Body of pancreas (tissue), 4 donors: ENCODE measurements at regions not wholly inside any gene's neighbourhood (a gene's known extent, or its start where the extent isn't known, plus 50 kb on each side); places are given as distances from the start of the nearest gene placed in this dataset.

ENCODE experiments used
- ATAC-seq: fragments of 150-250 bp; one replicate; pipeline ENCODE4 v1.9.1; 2016
- DNase-seq, 4 donors: peaks; one replicate each; pipeline ENCODE4 v3.0.0-alpha.2; 2019
- H3K27ac ChIP-seq, 4 donors: fragments of 200-600 bp; sonication (generic); 1 replicate in 3 of 4; 2 replicates in 1 of 4; pipeline versions ENCODE4 v1.5.1 to v1.6.1; 2016 to 2019; ENCODE audit warnings: mild to moderate bottlenecking in 1 of 4, mixed read lengths in 1 of 4, moderate library complexity in 1 of 4
- H3K27me3 ChIP-seq, 2 donors: fragments of 200-600 bp; sonication (generic); one replicate each; pipeline ENCODE4 v1.6.0; 2016; ENCODE audit warnings: mild to moderate bottlenecking in 1 of 2
- H3K36me3 ChIP-seq, 2 donors: fragments of 200-600 bp; sonication (generic); replicated peaks in 1 of 2; 2 replicates each; pipeline ENCODE4 v1.5.1; 2016; ENCODE audit warnings: low read depth in 2 of 2; ENCODE audit not compliant: insufficient read depth in 1 of 2
- H3K4me1 ChIP-seq: fragments of 200-600 bp; sonication (generic); one replicate; pipeline ENCODE4 v1.6.0; 2016
- H3K4me3 ChIP-seq, 2 donors: fragments of 200-600 bp; sonication (generic); 1 replicate in 1 of 2; 2 replicates in 1 of 2; pipeline ENCODE4 v1.5.1; 2016 to 2019
- H3K9me3 ChIP-seq, 3 donors: fragments of 200-600 bp; sonication (generic); 1 replicate in 2 of 3; 2 replicates in 1 of 3; pipeline ENCODE4 v1.5.1; 2016
- CTCF ChIP-seq, 7 experiments: fragments of 450-650 bp in 4 of 7; fragments of 200-600 bp in 3 of 7; sonication (generic) in 3 of 7; IDR thresholded peaks; one replicate each; pipeline ENCODE4 v1.5.1; 2016 to 2019; ENCODE audit warnings: antibody characterized with exemption in 7 of 7
- POLR2A ChIP-seq, 3 donors: fragments of 450-650 bp; IDR thresholded peaks; one replicate each; pipeline ENCODE4 v1.6.1; 2016; ENCODE audit warnings: antibody characterized with exemption in 3 of 3, mild to moderate bottlenecking in 2 of 3
- WGBS, 2 donors: methylation state at CpG; one replicate each; pipeline ENCODE4 v1.1.5; 2017; 5-methylcytosine and 5-hydroxymethylcytosine counted together
- intact Hi-C: fragments of 100-400 bp; cut with DNase I; formaldehyde crosslinking; loops from one replicate; pipeline ENCODE4 v1.15.1; 2023

GRCh38 chr2:145984580-145984979 lies 1464.7 kb upstream of the ZEB2 start:
- WGBS, 2 donors: 36 to 43% methylated on average over 2 of the region's 2 CpGs
- Histone ChIP-seq H3K9me3 (no peaks in the 10 kb centered on the region), H3K27ac (peak overlapping the region in 1 of 4 donors; percentile 50), H3K4me3 (no peak overlapping the region), H3K4me1 (peaks cover 23% of the 10 kb centered on the region), H3K27me3 (no peaks in the 10 kb centered on the region), H3K36me3 (no peaks in the 10 kb centered on the region)
- ATAC-seq: peak; percentile 87
- no peak for TF ChIP-seq CTCF (IDR thresholded peaks at IDR 0.05)
- TF ChIP-seq POLR2A (IDR thresholded peaks at IDR 0.05): no peak
- DNase-seq: peak in 1 of 4 donors; percentile 11
- intact Hi-C loops: no loop called here

- intact Hi-C loops: no loop called here
Observed at GRCh38 chr2:145980318-145980717, 1460.4 kb upstream of the ZEB2 start.

DNA sequence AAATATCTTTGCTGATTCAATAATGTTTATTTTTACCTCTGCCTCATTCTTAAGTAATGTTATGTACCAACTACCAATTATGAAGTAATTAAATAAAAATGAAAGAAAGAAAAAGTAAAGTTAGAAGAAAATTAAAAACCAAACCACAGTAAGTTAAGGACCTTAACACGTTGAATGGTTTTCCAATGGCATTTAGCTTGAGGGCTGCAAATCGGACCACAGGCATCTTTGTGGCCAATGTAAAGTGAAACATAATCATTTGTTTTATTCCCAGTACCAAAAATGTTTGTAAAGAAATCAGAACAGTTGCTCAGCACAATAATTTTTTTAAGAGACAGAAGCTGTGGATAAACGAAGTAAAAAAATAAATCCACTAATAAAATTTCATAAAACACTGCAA lies 1455.5 kb upstream of the ZEB2 start:
- 46 to 51% methylated on average over 3 of the region's 3 CpGs for WGBS, 2 donors

More at GRCh38 chr2:145980318-145980717, 1460.4 kb upstream of the ZEB2 start:
- Histone ChIP-seq H3K27me3 (no peaks in the 10 kb centered on the region), H3K9me3 (no peaks in the 10 kb centered on the region), H3K4me1 (peaks cover 18% of the 10 kb centered on the region), H3K4me3 (no peak overlapping the region), H3K36me3 (no peaks in the 10 kb centered on the region), H3K27ac (no peak overlapping the region)
- ATAC-seq (no peak), DNase-seq (no peak)
- WGBS, 2 donors: 87 to 93% methylated on average over 2 of the region's 2 CpGs
- no peak for TF ChIP-seq CTCF (IDR thresholded peaks at IDR 0.05)

DNA sequence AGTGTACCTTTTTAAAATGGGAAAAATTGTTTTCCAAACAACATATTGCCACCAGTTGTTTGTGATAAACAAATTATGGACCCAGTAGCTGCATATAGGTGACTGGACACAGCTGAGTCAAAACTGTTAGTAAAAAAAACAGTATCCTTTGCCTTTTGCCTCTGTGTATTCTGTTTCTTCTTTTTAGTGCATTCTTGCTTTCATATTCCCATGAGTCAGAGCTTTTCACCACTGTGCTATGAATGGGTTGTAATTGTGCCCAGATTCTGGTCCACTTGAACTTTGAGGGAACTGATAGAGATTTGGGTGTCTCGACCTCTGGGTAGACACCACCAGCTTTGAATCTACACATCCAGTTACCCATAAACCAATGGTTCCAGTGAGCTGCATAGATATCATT lies 1441.9 kb upstream of the ZEB2 start:
- no peak for ATAC-seq

More for the DNA sequence above, 1455.5 kb upstream of the ZEB2 start:
- intact Hi-C loops: no loop called here
- DNase-seq (no peak), ATAC-seq (no peak)
- H3K27ac ChIP-seq: no peak overlapping the region
- TF ChIP-seq CTCF (IDR thresholded peaks at IDR 0.05) (no peak), POLR2A (IDR thresholded peaks at IDR 0.05) (no peak)
- peaks cover 3% of the 10 kb centered on the region for H3K4me1 ChIP-seq
- no peak overlapping the region for H3K4me3 ChIP-seq
- H3K36me3 ChIP-seq: no peaks in the 10 kb centered on the region
- H3K27me3 ChIP-seq: no peaks in the 10 kb centered on the region
- no peaks in the 10 kb centered on the region for H3K9me3 ChIP-seq

More for the DNA sequence above, 1441.9 kb upstream of the ZEB2 start:
- peaks cover 0 to 7% (median 0%) of the 10 kb centered on the region in 3 donors for H3K9me3 ChIP-seq
- no peaks in the 10 kb centered on the region for H3K4me1 ChIP-seq
- H3K27ac ChIP-seq: no peak overlapping the region
- H3K4me3 ChIP-seq: no peak overlapping the region
- DNase-seq: no peak
- intact Hi-C loops: no loop called here
- no peak for TF ChIP-seq CTCF (IDR thresholded peaks at IDR 0.05)
- TF ChIP-seq POLR2A (IDR thresholded peaks at IDR 0.05): no peak
- H3K27me3 ChIP-seq: no peaks in the 10 kb centered on the region
- WGBS, 2 donors: 88 to 89% methylated on average over 1 of the region's 1 CpG
- H3K36me3 ChIP-seq: no peaks in the 10 kb centered on the region
